IMR-90 (cell line): ENCODE measurements at regions not wholly inside any gene's neighbourhood (a gene's known extent, or its start where the extent isn't known, plus 50 kb on each side); places are given as distances from the start of the nearest gene placed in this dataset.

Experiments
- POLR2A ChIP-seq: IDR thresholded peaks from 2 replicates; pipeline ENCODE4 v1.6.1; 2012; ENCODE audit warnings: mild to moderate bottlenecking, low read depth, low read length
- SMC3 ChIP-seq: fragments of 150-350 bp; IDR thresholded peaks from 2 replicates; pipeline ENCODE4 v1.6.1; 2016; ENCODE audit warnings: low read depth, mild to moderate bottlenecking, antibody characterized with exemption, low read length, moderate library complexity
- TF ChIP-seq, protein P1 (sequence below): conservative IDR thresholded peaks from 2 replicates; pipeline ENCODE4 v1.5.1; 2012; ENCODE audit warnings: mild to moderate bottlenecking, low read depth, low read length, improper control_type of control experiment

DNA sequence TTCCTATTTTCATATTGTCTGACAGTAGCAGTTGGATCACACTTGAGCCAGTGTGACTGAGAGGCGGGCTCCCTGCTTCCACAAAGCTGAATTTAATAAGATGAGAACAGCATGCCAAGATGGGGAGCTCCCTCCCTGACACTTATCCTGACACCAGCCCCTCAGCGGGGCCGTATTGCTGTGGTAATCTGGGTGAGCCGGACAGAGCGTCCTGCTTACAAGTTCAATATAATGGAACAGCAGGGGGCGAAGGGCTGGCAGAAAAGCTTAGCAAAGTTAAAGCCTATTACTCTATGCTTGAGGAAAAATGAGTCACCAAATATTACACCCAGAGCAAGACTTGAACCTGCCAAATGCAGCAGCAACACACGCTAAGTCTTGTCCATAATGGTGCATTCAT, 163.8 kb upstream of the CMC1 start:
- no peak for TF ChIP-seq SMC3
- TF ChIP-seq, protein P1, sequence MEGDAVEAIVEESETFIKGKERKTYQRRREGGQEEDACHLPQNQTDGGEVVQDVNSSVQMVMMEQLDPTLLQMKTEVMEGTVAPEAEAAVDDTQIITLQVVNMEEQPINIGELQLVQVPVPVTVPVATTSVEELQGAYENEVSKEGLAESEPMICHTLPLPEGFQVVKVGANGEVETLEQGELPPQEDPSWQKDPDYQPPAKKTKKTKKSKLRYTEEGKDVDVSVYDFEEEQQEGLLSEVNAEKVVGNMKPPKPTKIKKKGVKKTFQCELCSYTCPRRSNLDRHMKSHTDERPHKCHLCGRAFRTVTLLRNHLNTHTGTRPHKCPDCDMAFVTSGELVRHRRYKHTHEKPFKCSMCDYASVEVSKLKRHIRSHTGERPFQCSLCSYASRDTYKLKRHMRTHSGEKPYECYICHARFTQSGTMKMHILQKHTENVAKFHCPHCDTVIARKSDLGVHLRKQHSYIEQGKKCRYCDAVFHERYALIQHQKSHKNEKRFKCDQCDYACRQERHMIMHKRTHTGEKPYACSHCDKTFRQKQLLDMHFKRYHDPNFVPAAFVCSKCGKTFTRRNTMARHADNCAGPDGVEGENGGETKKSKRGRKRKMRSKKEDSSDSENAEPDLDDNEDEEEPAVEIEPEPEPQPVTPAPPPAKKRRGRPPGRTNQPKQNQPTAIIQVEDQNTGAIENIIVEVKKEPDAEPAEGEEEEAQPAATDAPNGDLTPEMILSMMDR, result no peak
- no peak for TF ChIP-seq POLR2A
